ENCODE measurements at regions not wholly inside any gene's neighbourhood (a gene's known extent, or its start where the extent isn't known, plus 50 kb on each side); places are given as distances from the start of the nearest gene placed in this dataset.

DNA sequence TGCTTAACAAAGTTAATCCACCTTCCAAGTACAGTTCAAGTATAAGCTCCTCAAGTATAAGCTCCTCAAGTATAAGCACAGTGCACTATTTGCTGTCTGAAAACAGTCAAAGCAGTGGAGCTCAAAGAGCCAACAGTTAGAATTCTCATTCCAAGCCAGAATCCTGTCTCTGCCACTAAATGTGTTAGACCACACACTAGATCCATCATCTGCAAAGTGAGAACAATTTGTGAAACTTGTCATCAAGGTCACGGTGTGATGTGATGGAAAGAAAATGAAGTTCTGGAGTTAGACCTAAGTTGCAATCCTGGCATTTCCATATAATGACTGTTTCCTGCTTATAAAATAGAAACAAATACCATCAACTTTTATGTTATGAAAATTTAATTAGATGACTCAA is 602.5 kb downstream of the TNS3 start:
- TF ChIP-seq, protein P1, sequence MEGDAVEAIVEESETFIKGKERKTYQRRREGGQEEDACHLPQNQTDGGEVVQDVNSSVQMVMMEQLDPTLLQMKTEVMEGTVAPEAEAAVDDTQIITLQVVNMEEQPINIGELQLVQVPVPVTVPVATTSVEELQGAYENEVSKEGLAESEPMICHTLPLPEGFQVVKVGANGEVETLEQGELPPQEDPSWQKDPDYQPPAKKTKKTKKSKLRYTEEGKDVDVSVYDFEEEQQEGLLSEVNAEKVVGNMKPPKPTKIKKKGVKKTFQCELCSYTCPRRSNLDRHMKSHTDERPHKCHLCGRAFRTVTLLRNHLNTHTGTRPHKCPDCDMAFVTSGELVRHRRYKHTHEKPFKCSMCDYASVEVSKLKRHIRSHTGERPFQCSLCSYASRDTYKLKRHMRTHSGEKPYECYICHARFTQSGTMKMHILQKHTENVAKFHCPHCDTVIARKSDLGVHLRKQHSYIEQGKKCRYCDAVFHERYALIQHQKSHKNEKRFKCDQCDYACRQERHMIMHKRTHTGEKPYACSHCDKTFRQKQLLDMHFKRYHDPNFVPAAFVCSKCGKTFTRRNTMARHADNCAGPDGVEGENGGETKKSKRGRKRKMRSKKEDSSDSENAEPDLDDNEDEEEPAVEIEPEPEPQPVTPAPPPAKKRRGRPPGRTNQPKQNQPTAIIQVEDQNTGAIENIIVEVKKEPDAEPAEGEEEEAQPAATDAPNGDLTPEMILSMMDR (IDR thresholded peaks at IDR 0.05), result no peak
- no peak for TF ChIP-seq POLR2A (IDR thresholded peaks at IDR 0.05)

Measured in thyroid gland (tissue), 4 donors.